Caco-2 (cell line): ENCODE measurements at regions not wholly inside any gene's neighbourhood (a gene's known extent, or its start where the extent isn't known, plus 50 kb on each side); places are given as distances from the start of the nearest gene placed in this dataset.

ENCODE experiments used
- BruUV-seq: library from RNA; stranded (reverse); fragments of 400-500 nt; replicated peaks from 2 replicates; lab custom pipeline; 2021; lab: Mats Ljungman, UMichigan
- CTCF ChIA-PET: fragments of 300-600 bp; sonication (Branson Sonifier 250); formaldehyde crosslinking; loops from one replicate; lab custom pipeline; 2022; ENCODE audit warnings: antibody characterized with exemption; lab: Charles Lee
- POLR2A ChIA-PET: fragments of 300-600 bp; sonication (Branson Sonifier 250); formaldehyde crosslinking; loops from one replicate; lab custom pipeline; 2022; ENCODE audit warnings: antibody characterized with exemption; lab: Charles Lee
- DNase-seq, 2 experiments: peaks; one replicate each; pipeline versions ENCODE4 v3.0.0 to v3.0.0-alpha.2; 2020 to 2022
- H3K27me3 ChIP-seq: replicated peaks from 2 replicates; pipeline ENCODE4 v1.6.0; 2011; ENCODE audit warnings: low read length; ENCODE audit not compliant: control insufficient read depth, insufficient read depth
- H3K36me3 ChIP-seq: 2 replicates; pipeline ENCODE4 v1.5.1; 2011; ENCODE audit warnings: low read length; ENCODE audit not compliant: control insufficient read depth, insufficient read depth
- H3K4me1 ChIP-seq: fragments of 250-450 bp; sonication (Bioruptor Pico); 2 replicates; pipeline ENCODE4 v1.5.1; 2020; ENCODE audit warnings: mild to moderate bottlenecking
- H3K4me3 ChIP-seq: 2 replicates; pipeline ENCODE4 v1.5.1; 2011; ENCODE audit warnings: low read depth, mild to moderate bottlenecking, control low read depth, low read length
- H3K9me3 ChIP-seq: fragments of 250-450 bp; sonication (Bioruptor Pico); 2 replicates; pipeline ENCODE4 v1.5.1; 2020; ENCODE audit warnings: mild to moderate bottlenecking, moderate library complexity
- H3K27ac Mint-ChIP-seq: one replicate; pipeline ENCODE4 v1.8.0; 2022; ENCODE audit warnings: mixed read lengths; ENCODE audit not compliant: unreplicated experiment
- H3K27me3 Mint-ChIP-seq: one replicate; pipeline ENCODE4 v1.8.0; 2022; ENCODE audit warnings: mixed read lengths; ENCODE audit not compliant: insufficient read depth, unreplicated experiment
- H3K36me3 Mint-ChIP-seq: one replicate; pipeline ENCODE4 v1.8.0; 2022; ENCODE audit warnings: mild to moderate bottlenecking, mixed read lengths; ENCODE audit not compliant: insufficient read depth, unreplicated experiment
- H3K4me1 Mint-ChIP-seq: one replicate; pipeline ENCODE4 v1.8.0; 2022; ENCODE audit warnings: low read depth, mixed read lengths; ENCODE audit not compliant: unreplicated experiment
- H3K4me3 Mint-ChIP-seq: one replicate; pipeline ENCODE4 v1.8.0; 2022; ENCODE audit warnings: mild to moderate bottlenecking, moderate library complexity, mixed read lengths; ENCODE audit not compliant: unreplicated experiment
- H3K9me3 Mint-ChIP-seq: one replicate; pipeline ENCODE4 v1.8.0; 2022; ENCODE audit warnings: mixed read lengths; ENCODE audit not compliant: unreplicated experiment
- intact Hi-C: fragments of 100-400 bp; cut with micrococcal nuclease; formaldehyde crosslinking; loops from one replicate; pipeline ENCODE4 v1.10.0; 2022; ENCODE audit not compliant: unreplicated experiment
- TF ChIP-seq, protein P1 (sequence below), 2 experiments: fragments of 200-600 bp in 1 of 2; IDR thresholded peaks; 1 replicate in 1 of 2; 2 replicates in 1 of 2; pipeline versions ENCODE4 v1.5.1 to v1.8.0; 2011 to 2022; ENCODE audit warnings: antibody characterized with exemption in 1 of 2, control low read depth in 1 of 2, inconsistent platforms in 1 of 2, low read depth in 1 of 2, low read length in 1 of 2, mild to moderate bottlenecking in 1 of 2, moderate library complexity in 1 of 2; ENCODE audit not compliant: insufficient read depth in 1 of 2, severe bottlenecking in 1 of 2, unreplicated experiment in 1 of 2

DNA sequence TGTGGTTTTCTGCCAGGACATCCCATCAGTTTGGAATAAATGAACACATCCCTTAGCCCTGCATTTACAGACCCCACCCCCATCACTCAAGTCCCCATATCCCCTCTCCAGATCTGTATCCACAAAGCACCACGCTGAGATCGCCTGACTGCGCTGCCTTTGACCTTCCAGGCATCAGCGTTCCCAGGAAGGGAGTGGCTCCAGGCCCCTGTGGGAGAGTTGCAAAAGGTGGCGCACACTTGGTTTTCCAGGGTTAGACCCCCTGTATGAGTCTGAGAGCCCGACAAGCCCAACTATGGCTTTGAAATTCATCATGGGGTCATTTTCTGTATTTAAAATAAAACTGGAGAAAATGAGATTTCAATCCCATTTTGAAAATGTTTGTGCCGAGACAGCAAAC is 137.0 kb upstream of the ZNF236 start:
- no peaks in the 10 kb centered on the region for H3K27me3 ChIP-seq
- intact Hi-C loops, result no loop called here

DNA sequence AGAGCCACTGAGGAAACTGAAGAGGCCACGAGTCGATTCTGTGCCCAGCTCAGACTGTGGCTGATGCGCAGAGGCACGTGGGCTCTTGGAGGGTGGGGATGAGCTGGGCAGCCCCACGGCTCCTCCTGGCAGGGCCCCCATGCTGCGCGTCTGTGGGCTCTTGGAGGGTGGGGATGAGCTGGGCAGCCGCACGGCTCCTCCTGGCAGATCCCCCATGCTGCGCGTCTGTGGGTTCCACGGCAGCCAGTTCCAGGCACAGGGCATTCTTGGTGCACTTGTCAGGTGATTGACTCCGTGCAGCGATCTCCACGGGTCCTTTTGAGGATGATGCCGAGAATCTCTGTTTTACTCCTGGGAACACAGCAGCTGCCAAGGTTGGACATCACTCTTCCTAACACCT is 138.1 kb upstream of the ZNF236 start:
- H3K27ac Mint-ChIP-seq, result no peak overlapping the region
- Histone ChIP-seq H3K4me3 (no peak overlapping the region), H3K27me3 (no peaks in the 10 kb centered on the region), H3K4me1 (no peaks in the 10 kb centered on the region), H3K9me3 (no peaks in the 10 kb centered on the region), H3K36me3 (no peaks in the 10 kb centered on the region)
- H3K27me3 Mint-ChIP-seq, result peaks cover 5% of the 10 kb centered on the region
- no peak overlapping the region for H3K4me3 Mint-ChIP-seq
- no TSS peak for BruUV-seq
- H3K36me3 Mint-ChIP-seq, result no peaks in the 10 kb centered on the region
- TF ChIP-seq, protein P1, sequence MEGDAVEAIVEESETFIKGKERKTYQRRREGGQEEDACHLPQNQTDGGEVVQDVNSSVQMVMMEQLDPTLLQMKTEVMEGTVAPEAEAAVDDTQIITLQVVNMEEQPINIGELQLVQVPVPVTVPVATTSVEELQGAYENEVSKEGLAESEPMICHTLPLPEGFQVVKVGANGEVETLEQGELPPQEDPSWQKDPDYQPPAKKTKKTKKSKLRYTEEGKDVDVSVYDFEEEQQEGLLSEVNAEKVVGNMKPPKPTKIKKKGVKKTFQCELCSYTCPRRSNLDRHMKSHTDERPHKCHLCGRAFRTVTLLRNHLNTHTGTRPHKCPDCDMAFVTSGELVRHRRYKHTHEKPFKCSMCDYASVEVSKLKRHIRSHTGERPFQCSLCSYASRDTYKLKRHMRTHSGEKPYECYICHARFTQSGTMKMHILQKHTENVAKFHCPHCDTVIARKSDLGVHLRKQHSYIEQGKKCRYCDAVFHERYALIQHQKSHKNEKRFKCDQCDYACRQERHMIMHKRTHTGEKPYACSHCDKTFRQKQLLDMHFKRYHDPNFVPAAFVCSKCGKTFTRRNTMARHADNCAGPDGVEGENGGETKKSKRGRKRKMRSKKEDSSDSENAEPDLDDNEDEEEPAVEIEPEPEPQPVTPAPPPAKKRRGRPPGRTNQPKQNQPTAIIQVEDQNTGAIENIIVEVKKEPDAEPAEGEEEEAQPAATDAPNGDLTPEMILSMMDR (IDR thresholded peaks at IDR 0.05; ENCODE audit: insufficient read depth in 1 of 2, low read depth in 1 of 2, low read length in 1 of 2, severe bottlenecking in 1 of 2, unreplicated experiment in 1 of 2), result no peak
- no peak for DNase-seq
- intact Hi-C loops, result no loop called here
- POLR2A ChIA-PET, result no interaction called here
- H3K4me1 Mint-ChIP-seq, result peaks cover 4% of the 10 kb centered on the region
- H3K9me3 Mint-ChIP-seq, result no peaks in the 10 kb centered on the region
- CTCF ChIA-PET, result no interaction called here

More for the DNA sequence above, 137.0 kb upstream of the ZNF236 start:
- Histone ChIP-seq H3K4me1 (no peaks in the 10 kb centered on the region), H3K4me3 (no peak overlapping the region), H3K9me3 (no peaks in the 10 kb centered on the region), H3K36me3 (no peaks in the 10 kb centered on the region)
- Mint-ChIP-seq H3K4me1 (peaks cover 4% of the 10 kb centered on the region), H3K9me3 (no peaks in the 10 kb centered on the region), H3K27ac (no peak overlapping the region), H3K27me3 (peaks cover 6% of the 10 kb centered on the region), H3K4me3 (no peak overlapping the region), H3K36me3 (no peaks in the 10 kb centered on the region)
- ChIA-PET CTCF (no interaction called here), POLR2A (no interaction called here)
- BruUV-seq, result no TSS peak
- DNase-seq, result no peak
- TF ChIP-seq, protein P1 (IDR thresholded peaks at IDR 0.05; ENCODE audit: insufficient read depth in 1 of 2, low read depth in 1 of 2, low read length in 1 of 2, severe bottlenecking in 1 of 2, unreplicated experiment in 1 of 2), result no peak

DNA sequence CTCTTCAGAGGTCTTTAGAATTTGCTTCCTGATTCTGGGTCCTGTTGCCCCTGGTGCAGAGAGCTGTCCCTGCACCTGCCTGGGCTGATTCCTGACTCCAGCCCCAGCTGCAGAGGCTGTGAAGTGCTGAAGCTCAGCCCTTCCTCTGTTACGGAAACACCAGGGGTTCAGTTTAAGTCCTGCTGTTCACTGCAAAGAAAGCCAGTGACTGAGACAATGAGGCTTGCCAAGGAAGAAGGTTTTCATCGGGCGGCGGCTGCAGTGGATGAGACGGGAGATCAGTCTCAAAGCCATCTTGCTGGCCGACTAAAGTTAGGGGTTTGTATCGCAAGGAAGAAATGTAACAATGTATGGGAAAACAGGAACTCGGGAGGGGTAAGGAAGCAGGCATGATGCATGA is 142.4 kb upstream of the ZNF236 start:
- no peaks in the 10 kb centered on the region for H3K4me1 Mint-ChIP-seq
- ChIA-PET CTCF (no interaction called here), POLR2A (no interaction called here)
- H3K27ac Mint-ChIP-seq, result no peak overlapping the region
- no peak overlapping the region for H3K4me3 Mint-ChIP-seq
- Histone ChIP-seq H3K36me3 (no peaks in the 10 kb centered on the region), H3K4me1 (no peaks in the 10 kb centered on the region), H3K4me3 (no peak overlapping the region), H3K9me3 (no peaks in the 10 kb centered on the region), H3K27me3 (no peaks in the 10 kb centered on the region)
- intact Hi-C loops, result no loop called here
- DNase-seq, result no peak
- TF ChIP-seq, protein P1 (IDR thresholded peaks at IDR 0.05; ENCODE audit: insufficient read depth in 1 of 2, low read depth in 1 of 2, low read length in 1 of 2, severe bottlenecking in 1 of 2, unreplicated experiment in 1 of 2), result no peak
- no peaks in the 10 kb centered on the region for H3K36me3 Mint-ChIP-seq
- H3K9me3 Mint-ChIP-seq, result no peaks in the 10 kb centered on the region
- peaks cover 5% of the 10 kb centered on the region for H3K27me3 Mint-ChIP-seq
- no TSS peak for BruUV-seq
